GM21528 (cell line): ENCODE measurements at regions not wholly inside any gene's neighbourhood (a gene's known extent, or its start where the extent isn't known, plus 50 kb on each side); places are given as distances from the start of the nearest gene placed in this dataset.

Experiments
- ATAC-seq: cut with Tn5 transposase; IDR thresholded peaks from one replicate; pipeline ENCODE4 v1.9.1; 2021; ENCODE audit warnings: mild to moderate bottlenecking, moderate library complexity; ENCODE audit not compliant: unreplicated experiment, low FRiP score

- ATAC-seq, result no peak
Observed at GRCh38 chr5:110104060-110104725, 414.5 kb downstream of the MAN2A1 start.

DNA sequence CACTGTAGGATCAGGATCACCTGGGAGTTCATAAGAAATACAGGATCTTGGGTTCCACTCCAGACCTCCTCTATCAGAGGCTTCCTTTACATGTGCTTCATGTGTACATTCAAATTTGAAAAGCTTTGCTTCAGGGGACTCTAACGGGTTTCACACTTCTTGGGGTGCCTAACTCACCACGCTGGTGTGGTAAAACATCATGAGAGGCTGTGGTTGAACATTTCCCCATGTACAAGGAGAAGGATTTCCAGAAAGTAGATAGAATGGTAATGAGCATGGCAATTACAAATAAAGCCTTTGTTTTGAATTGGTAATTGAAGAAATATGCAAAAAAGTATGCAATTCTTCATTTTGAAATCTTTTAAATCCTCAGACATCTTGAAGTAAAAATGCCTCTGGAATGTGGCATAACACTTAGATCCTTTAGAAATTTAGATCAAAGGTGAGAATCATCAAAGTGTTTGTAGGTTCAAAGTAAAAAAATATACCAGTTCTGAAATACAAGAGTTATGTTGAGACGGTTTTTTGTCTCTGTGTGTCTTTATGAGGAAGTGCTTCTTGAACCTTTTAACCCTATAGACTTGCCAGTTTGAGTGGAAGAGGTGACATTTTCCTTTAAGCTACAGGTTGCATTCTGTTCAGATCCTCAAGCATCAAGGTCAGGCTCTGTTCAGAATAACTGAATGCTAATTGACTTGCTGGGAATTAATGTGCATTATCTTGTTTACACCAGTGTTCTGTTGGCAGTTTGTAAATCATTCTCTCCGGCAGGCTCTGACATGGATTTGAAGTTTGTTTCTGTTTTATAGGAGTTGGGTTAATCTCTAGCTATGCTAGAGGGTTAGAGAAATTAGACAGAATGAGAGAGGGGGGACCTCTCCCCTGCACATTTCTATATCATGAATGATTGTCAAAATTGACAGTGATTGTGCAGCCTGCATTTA lies 415.3 kb downstream of the MAN2A1 start:
- no peak for ATAC-seq

DNA sequence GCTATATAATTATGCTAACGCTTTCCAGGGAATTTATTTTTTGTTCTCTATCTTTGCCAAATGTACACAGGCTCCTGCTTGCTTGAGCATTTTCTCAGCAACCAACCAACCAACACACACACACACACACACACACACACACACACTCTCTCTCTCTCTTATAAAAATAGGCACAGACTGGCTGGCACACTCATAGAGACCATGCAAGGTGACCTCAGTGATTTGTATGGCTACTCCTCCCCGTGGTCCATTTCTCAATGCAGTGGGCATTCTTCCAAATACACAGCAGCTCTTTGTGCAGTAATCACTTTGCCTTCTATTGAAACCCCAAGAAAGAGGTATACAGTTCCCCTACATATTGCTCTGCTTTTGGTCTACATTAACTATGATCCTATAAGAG lies 416.0 kb downstream of the MAN2A1 start:
- ATAC-seq, result no peak

GRCh38 chr5:110106750-110107149 lies 417.0 kb downstream of the MAN2A1 start:
- no peak for ATAC-seq

DNA sequence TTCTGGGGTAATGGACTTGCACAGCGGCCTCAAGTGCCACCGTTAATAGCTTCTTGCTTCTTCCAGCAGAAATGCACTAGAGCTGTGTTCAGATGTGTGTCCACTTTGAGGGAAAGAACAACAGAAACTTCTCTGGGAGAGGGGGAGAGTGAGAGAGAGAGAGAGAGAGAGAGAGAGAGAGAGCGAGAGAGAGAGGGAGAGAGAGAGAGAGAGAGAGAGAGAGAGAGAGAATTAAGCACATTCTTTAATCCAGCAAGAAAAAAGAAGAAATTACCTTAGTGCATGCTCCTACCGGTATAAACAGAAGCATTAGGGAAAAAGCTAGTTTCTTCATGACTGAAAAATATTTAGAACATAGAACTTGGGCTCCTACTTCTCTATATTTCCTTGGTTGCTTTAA lies 418.8 kb downstream of the MAN2A1 start:
- ATAC-seq, result no peak

GRCh38 chr5:110109667-110110066 lies 419.9 kb downstream of the MAN2A1 start:
- no peak for ATAC-seq

DNA sequence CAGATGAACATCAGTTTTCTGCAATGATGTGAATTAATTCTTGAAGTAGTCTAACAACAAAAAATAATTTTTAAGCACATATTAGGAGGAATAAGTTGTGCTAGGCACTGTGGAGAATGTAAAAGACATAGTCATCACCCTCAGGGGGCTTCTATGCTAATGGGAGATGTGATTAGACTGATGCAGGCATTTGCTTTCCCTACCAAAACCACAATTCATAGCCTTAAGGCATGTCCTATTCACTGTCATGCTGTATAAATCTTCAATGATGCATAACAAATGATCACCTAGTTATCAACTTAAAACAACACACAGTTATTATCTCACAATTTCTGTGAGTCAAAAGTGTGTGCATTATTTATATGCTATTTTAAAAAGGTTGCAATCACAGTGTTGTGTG lies 422.6 kb downstream of the MAN2A1 start:
- ATAC-seq, result no peak

DNA sequence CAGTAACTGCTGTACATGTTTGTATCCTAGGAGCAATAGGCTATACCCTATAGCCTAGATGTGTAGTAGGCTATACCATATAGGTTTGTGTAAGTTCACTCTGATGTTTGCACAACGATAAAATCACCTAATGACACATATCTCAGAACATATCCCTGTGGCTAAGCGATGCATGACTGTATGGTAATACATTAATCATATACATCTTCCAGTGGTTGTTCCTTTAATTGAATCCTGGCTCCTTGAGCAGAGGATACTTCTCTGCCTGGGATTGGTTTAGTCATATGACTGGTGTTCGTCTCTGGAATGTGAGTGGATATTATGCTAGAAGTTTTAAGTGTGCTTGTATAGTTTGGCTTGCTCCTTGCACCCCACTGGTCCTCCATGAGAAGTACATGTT lies 425.8 kb downstream of the MAN2A1 start:
- no peak for ATAC-seq

DNA sequence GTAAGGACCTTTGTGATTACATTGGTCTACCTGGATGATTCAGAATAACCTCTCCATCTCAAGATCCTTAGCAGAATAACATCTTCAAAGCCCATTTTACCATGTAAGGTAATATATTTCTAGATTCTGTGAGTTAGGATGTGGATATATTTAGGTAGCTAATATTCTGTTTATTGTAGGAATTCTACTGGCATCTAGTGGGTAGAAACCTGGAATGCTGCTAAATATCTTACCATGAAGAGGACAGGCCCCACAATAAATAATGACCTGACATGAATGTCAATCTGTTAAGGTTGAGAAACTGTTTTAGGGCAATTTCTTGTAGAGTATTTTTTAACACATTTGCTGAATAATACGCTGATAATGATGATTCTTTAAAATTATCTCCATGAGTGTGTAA lies 426.8 kb downstream of the MAN2A1 start:
- no peak for ATAC-seq

DNA sequence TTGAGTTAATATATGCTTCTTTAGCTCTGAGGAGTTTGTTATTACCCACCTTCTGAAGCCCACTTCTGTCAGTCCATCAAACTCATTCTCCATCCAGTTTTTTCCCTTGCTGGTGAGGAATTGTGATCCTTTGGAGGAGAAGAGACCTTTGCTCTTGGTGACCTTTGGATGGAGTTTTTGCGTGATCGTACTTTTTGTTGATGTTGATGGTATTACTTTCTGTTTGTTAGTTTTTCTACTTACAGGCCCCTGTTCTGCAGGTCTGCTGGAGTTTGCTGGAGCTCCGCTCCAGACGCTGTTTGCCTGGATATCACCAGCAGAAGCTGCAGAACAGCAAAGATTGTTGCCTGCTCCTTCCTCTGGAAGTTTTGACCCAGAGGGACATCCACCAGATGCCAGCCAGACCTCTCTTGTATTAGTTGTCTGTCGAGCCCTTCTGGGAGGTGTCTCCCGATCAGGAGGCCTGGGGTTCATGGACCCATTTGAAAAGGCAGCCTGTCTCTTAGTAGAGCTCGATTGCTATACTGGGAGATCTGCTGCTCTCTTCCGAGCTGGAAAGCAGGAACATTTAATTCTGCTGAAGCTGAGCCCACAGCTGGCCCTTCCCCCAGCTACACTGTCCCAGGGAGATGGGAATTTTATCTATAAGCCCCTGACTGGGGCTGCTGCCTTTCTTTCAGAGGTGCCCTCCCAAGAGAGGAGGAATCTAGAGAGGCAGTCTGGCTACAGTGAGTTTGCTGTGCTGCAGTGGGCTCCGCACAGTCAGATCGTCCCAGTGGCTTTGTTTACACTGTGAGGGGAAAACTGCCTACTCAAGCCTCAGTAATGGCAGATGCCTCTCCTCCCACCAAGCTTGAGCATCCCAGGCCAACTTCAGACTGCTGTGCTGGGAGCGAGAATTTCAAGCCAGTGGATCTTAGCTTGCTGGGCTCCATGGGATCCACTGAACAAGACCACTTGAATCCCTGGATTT lies 445.5 kb downstream of the MAN2A1 start:
- no peak for ATAC-seq

- ATAC-seq, result no peak
Observed at GRCh38 chr5:110150199-110150598, 460.5 kb downstream of the MAN2A1 start.

GRCh38 chr5:110159202-110159601 lies 469.5 kb downstream of the MAN2A1 start:
- ATAC-seq, result no peak

GRCh38 chr5:110161162-110161561 lies 471.4 kb downstream of the MAN2A1 start:
- no peak for ATAC-seq

DNA sequence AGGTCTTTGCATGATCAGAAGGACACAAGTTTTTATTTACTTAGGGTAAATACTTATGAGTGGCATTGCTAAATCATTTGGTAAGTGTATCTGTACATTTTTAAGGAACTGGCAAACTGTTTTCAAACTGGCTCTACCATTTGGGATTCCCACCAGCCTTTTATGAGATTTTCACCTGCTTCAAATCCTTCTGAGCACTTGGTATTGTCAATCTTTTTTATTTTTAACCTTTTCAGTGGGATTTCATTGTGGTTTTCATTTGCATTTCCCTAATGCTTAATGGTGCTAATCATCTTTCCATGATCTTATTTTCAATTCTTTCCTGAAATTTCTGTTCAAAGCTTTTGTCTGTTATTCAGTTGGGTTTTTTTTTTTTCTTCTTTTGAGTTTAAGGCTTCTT lies 475.6 kb downstream of the MAN2A1 start:
- ATAC-seq, result no peak

DNA sequence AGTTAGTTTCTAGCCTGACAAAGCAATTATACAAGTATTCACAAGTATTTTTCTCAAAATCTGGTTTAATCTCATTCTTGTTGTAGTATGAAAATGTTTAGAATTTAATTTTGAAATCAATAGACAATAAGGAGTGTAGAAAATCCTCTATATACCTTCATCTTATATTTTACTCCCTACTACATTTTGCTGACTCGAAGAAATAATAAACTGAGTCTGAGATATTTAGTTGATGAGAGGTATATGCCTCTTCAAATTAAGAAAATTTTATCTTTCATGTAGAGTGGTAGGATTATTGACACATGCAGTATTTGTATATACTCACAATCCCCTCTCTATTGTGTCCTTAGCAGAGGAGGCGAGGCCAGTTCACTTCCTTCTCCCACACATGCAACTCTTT lies 477.7 kb downstream of the MAN2A1 start:
- ATAC-seq, result no peak

GRCh38 chr5:110169461-110169860 lies 479.7 kb downstream of the MAN2A1 start:
- ATAC-seq, result no peak

- no peak for ATAC-seq
Observed at GRCh38 chr5:110177729-110178128, 488.0 kb downstream of the MAN2A1 start.

DNA sequence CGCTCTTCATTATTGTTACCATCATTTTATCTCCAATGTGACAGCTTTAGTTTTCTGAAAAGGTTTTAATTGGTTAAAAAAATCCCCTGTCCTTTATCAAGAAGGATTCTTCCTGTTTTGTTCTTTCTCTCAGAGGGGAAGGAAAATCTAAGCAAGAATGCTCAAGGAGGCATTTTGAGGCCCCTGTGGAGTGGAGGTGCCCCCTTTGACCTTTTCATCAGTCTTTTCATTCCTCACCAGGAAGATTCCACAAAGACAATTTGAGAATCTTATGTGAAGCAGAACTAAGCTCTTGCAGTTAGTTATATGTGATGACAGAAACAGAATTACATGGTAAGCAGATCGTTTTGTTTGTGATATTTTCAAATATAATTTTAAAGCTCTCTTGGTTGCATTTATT lies 489.6 kb downstream of the MAN2A1 start:
- no peak for ATAC-seq

- ATAC-seq, result no peak
Observed at GRCh38 chr5:110194191-110194590, 504.5 kb downstream of the MAN2A1 start.

DNA sequence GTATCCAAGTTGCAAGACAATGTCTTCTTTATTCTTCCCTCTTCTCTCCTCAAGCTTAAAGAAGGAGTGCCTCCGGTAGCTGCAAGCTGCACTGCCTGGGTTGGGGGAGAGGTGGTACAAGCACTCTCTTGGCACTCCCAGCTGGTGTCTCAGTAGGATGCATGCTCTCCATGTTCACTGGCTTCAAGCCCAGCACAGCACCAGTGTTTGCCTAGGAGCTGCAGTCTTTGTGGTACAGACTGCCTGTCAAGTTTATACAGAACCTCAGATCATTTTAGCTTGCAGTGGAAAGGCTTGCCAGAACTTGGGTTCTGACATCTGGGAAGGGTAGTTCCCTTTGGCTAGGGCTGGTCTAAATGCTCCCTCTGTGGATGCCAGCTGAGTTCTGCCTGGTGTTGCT lies 505.6 kb downstream of the MAN2A1 start:
- ATAC-seq, result no peak

GRCh38 chr5:110201791-110202190 lies 512.1 kb downstream of the MAN2A1 start:
- no peak for ATAC-seq
